Lower lobe of right lung (tissue), 2 donors: ENCODE measurements at regions not wholly inside any gene's neighbourhood (a gene's known extent, or its start where the extent isn't known, plus 50 kb on each side); places are given as distances from the start of the nearest gene placed in this dataset.
"Not testable (repeated sequence)": the region's sequence is repeated elsewhere in the genome, so short reads cannot be mapped to it uniquely, and the experiment has no call there.

Experiments
- ATAC-seq, 2 donors: fragments of 200-7000 bp; cut with Tn5 transposase; one replicate each; pipeline ENCODE4 v1.9.1; 2020 to 2022; ENCODE audit warnings: mild to moderate bottlenecking in 2 of 2, moderate library complexity in 2 of 2
- DNase-seq: peaks from one replicate; pipeline ENCODE4 v3.0.0-alpha.2; 2020
- H3K27ac ChIP-seq: fragments of 200-600 bp; one replicate; pipeline ENCODE4 v1.8.0; 2022
- H3K27me3 ChIP-seq: fragments of 200-600 bp; one replicate; pipeline ENCODE4 v1.8.0; 2022; ENCODE audit warnings: low read depth
- H3K36me3 ChIP-seq: fragments of 200-600 bp; one replicate; pipeline ENCODE4 v1.8.0; 2022; ENCODE audit warnings: mild to moderate bottlenecking
- H3K4me1 ChIP-seq: fragments of 200-600 bp; one replicate; pipeline ENCODE4 v1.8.0; 2022
- H3K4me3 ChIP-seq: fragments of 200-600 bp; one replicate; pipeline ENCODE4 v1.8.0; 2022; ENCODE audit warnings: mild to moderate bottlenecking
- H3K9me3 ChIP-seq: fragments of 200-600 bp; one replicate; pipeline ENCODE4 v1.8.0; 2022
- intact Hi-C: fragments of 100-400 bp; cut with DNase I; formaldehyde crosslinking; loops from one replicate; pipeline ENCODE4 v1.11.0; 2022
- TF ChIP-seq, protein P1 (sequence below): fragments of 200-600 bp; IDR thresholded peaks from one replicate; pipeline ENCODE4 v1.8.0; 2022; ENCODE audit warnings: antibody characterized with exemption, mild to moderate bottlenecking
- donor health status: DM: no; HTN: yes; CAD: no; lungs with severe emphysema.

DNA sequence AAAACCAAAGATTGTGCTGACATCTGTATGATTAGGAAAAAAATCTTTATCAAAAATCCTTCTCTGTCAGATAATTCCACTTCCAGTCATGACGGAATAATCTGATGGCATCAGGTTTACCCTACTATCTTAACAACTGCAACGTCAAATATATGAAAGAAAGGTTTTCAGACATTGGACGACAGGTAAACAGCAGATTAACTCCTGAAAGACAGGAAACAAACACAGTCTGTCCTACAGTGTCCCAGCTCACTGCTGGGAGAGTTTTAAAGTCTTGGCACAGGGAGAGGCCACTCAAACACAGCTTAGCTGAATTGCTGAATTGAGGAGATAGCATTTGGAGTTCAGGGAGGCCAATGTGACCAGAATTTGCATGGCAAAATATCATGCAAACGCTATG, 186.3 kb upstream of the KCTD7 start:
- Histone ChIP-seq H3K4me3 (no peak overlapping the region), H3K27ac (no peak overlapping the region), H3K27me3 (no peaks in the 10 kb centered on the region), H3K4me1 (peaks cover 9% of the 10 kb centered on the region), H3K36me3 (no peaks in the 10 kb centered on the region), H3K9me3 (no peaks in the 10 kb centered on the region)
- no peak for ATAC-seq
- TF ChIP-seq, protein P1, sequence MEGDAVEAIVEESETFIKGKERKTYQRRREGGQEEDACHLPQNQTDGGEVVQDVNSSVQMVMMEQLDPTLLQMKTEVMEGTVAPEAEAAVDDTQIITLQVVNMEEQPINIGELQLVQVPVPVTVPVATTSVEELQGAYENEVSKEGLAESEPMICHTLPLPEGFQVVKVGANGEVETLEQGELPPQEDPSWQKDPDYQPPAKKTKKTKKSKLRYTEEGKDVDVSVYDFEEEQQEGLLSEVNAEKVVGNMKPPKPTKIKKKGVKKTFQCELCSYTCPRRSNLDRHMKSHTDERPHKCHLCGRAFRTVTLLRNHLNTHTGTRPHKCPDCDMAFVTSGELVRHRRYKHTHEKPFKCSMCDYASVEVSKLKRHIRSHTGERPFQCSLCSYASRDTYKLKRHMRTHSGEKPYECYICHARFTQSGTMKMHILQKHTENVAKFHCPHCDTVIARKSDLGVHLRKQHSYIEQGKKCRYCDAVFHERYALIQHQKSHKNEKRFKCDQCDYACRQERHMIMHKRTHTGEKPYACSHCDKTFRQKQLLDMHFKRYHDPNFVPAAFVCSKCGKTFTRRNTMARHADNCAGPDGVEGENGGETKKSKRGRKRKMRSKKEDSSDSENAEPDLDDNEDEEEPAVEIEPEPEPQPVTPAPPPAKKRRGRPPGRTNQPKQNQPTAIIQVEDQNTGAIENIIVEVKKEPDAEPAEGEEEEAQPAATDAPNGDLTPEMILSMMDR: no peak
- intact Hi-C loops: no loop called here
- DNase-seq: no peak

DNA sequence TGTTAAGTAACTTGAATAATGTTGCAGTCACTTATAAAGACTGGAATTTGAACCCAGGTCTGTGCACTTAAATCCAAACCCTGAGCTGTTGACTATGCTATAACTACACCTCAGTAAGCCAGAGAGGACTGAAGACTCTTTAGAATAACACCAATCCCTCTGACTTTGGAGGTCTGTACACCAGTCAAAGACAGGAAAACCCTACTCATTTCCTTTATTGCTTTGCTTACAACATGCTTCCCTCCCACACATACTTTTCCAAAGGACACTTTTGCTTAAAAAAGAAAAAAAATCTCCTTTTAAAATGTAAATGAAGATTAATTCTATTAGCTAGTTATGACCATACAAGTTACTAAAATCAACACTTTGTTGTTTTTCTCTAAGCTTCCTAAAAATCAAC, 184.7 kb upstream of the KCTD7 start:
- H3K27ac ChIP-seq: no peak overlapping the region
- H3K4me3 ChIP-seq: no peak overlapping the region
- intact Hi-C loops: no loop called here
- no peak for ATAC-seq
- H3K36me3 ChIP-seq: peaks cover 6% of the 10 kb centered on the region
- H3K27me3 ChIP-seq: no peaks in the 10 kb centered on the region
- H3K4me1 ChIP-seq: peaks cover 9% of the 10 kb centered on the region
- TF ChIP-seq, protein P1: no peak
- no peaks in the 10 kb centered on the region for H3K9me3 ChIP-seq
- DNase-seq: no peak

- not testable (repeated sequence) for H3K36me3 ChIP-seq, H3K9me3 ChIP-seq
These were observed 181.7 kb upstream of the KCTD7 start for GRCh38 chr7:66447007-66447406.

GRCh38 chr7:66450814-66451213, 177.9 kb upstream of the KCTD7 start:
- H3K4me1 ChIP-seq, intact Hi-C loops, ATAC-seq, H3K9me3 ChIP-seq, H3K4me3 ChIP-seq, DNase-seq, H3K27me3 ChIP-seq, H3K36me3 ChIP-seq, H3K27ac ChIP-seq: not testable (repeated sequence)

More at GRCh38 chr7:66447007-66447406, 181.7 kb upstream of the KCTD7 start:
- ATAC-seq, H3K27me3 ChIP-seq, H3K4me1 ChIP-seq, H3K4me3 ChIP-seq, DNase-seq, intact Hi-C loops, H3K27ac ChIP-seq: not testable (repeated sequence)

DNA sequence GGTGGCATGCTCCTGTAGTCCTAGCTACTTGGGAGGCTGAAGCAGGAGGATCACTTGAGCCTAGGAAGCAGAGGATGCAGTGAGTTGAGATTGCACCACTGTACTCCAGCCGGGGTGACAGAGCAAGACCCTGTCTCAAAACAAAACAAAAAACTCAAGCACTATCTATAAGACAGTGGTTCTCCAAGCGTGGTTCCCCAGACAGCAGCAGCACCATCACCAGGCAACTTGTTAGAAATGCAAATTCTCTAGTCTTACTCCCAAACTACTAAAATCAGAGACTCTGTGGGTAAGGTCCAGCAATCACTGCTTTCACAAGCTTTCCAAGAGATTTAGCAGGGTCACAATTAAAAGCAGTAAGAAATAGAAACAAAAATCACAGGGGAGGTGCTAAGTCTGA, 177.0 kb upstream of the KCTD7 start:
- H3K9me3 ChIP-seq, H3K27ac ChIP-seq, H3K27me3 ChIP-seq, H3K36me3 ChIP-seq, DNase-seq, intact Hi-C loops, H3K4me3 ChIP-seq, H3K4me1 ChIP-seq, ATAC-seq: not testable (repeated sequence)

GRCh38 chr7:66452165-66452564, 176.5 kb upstream of the KCTD7 start:
- Histone ChIP-seq H3K36me3 (peaks cover 8% of the 10 kb centered on the region), H3K27me3 (no peaks in the 10 kb centered on the region), H3K4me1 (no peaks in the 10 kb centered on the region), H3K27ac (no peak overlapping the region), H3K4me3 (no peak overlapping the region), H3K9me3 (no peaks in the 10 kb centered on the region)
- no peak for ATAC-seq
- TF ChIP-seq, protein P1: no peak
- intact Hi-C loops: no loop called here
- no peak for DNase-seq

DNA sequence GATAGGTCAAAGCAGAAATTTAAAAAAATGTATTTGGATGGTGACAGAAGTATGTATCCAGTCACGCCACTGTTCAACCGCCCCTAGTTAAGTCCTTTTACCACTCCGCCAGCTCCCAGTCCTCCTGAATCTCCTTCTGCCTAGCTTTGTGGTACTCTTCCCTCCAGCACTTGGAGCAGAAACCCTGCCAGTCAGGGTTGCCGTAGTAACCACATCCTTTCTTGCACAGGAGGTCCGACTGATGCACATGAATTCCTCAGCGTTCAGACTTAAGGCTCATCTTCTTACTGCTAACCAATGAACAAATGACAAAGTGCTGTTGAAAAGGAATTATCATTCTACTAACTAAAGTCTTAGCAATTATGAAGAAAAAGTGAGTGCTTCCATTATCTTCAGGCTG, 175.3 kb upstream of the KCTD7 start:
- ATAC-seq: no peak
- TF ChIP-seq, protein P1: no peak
- H3K36me3 ChIP-seq: peaks cover 8% of the 10 kb centered on the region

More for the DNA sequence above, 175.3 kb upstream of the KCTD7 start:
- intact Hi-C loops: no loop called here
- H3K4me3 ChIP-seq: no peak overlapping the region
- no peak overlapping the region for H3K27ac ChIP-seq
- H3K4me1 ChIP-seq: no peaks in the 10 kb centered on the region
- no peaks in the 10 kb centered on the region for H3K27me3 ChIP-seq
- no peak for DNase-seq
- H3K9me3 ChIP-seq: no peaks in the 10 kb centered on the region
